GM18909 (cell line): ENCODE measurements at regions not wholly inside any gene's neighbourhood (a gene's known extent, or its start where the extent isn't known, plus 50 kb on each side); places are given as distances from the start of the nearest gene placed in this dataset.
"Not testable (repeated sequence)": the region's sequence is repeated elsewhere in the genome, so short reads cannot be mapped to it uniquely, and the experiment has no call there.

Experiments
- ATAC-seq: cut with Tn5 transposase; IDR thresholded peaks from one replicate; pipeline ENCODE4 v1.9.1; 2021; ENCODE audit warnings: mild to moderate bottlenecking; ENCODE audit not compliant: unreplicated experiment, poor library complexity

- ATAC-seq, result no peak
These were observed 55.3 kb upstream of the SLCO6A1 start for GRCh38 chr5:102554082-102554481.

- peak; percentile 65 for ATAC-seq
These were observed 55.9 kb upstream of the SLCO6A1 start for GRCh38 chr5:102554728-102555127.

GRCh38 chr5:102561894-102562760 lies 63.3 kb upstream of the SLCO6A1 start:
- ATAC-seq, result peak; percentile 66

GRCh38 chr5:102570747-102571146 lies 71.9 kb upstream of the SLCO6A1 start:
- ATAC-seq, result no peak

GRCh38 chr5:102578362-102578761 lies 79.6 kb upstream of the SLCO6A1 start:
- ATAC-seq, result no peak

GRCh38 chr5:102579379-102579778 lies 80.6 kb upstream of the SLCO6A1 start:
- ATAC-seq, result no peak

- no peak for ATAC-seq
These were observed 82.2 kb upstream of the SLCO6A1 start for GRCh38 chr5:102581011-102581410.

- ATAC-seq, result no peak
These were observed 83.9 kb upstream of the SLCO6A1 start for GRCh38 chr5:102582696-102583095.

GRCh38 chr5:102583276-102584124 lies 84.7 kb upstream of the SLCO6A1 start:
- ATAC-seq, result no peak

GRCh38 chr5:102589661-102590060 lies 90.9 kb upstream of the SLCO6A1 start:
- ATAC-seq, result no peak

- ATAC-seq, result no peak
These were observed 91.7 kb upstream of the SLCO6A1 start for GRCh38 chr5:102590467-102590866.

GRCh38 chr5:102591650-102592049 lies 92.8 kb upstream of the SLCO6A1 start:
- ATAC-seq, result peak; percentile 88

- not testable (repeated sequence) for ATAC-seq
These were observed 93.8 kb upstream of the SLCO6A1 start for GRCh38 chr5:102592586-102592985.

GRCh38 chr5:102594192-102594591 lies 95.4 kb upstream of the SLCO6A1 start:
- ATAC-seq, result no peak

- no peak for ATAC-seq
These were observed 96.5 kb upstream of the SLCO6A1 start for GRCh38 chr5:102595332-102595731.

- peak; percentile 47 for ATAC-seq
These were observed 97.3 kb upstream of the SLCO6A1 start for GRCh38 chr5:102596113-102596512.

- no peak for ATAC-seq
These were observed 98.2 kb upstream of the SLCO6A1 start for GRCh38 chr5:102596951-102597350.

GRCh38 chr5:102599289-102599688 lies 100.5 kb upstream of the SLCO6A1 start:
- no peak for ATAC-seq

- ATAC-seq, result no peak
These were observed 102.2 kb upstream of the SLCO6A1 start for GRCh38 chr5:102600964-102601363.

- ATAC-seq, result no peak
These were observed 104.9 kb upstream of the SLCO6A1 start for GRCh38 chr5:102603670-102604069.

- no peak for ATAC-seq
These were observed 109.6 kb upstream of the SLCO6A1 start for GRCh38 chr5:102608414-102608813.
